ENCODE measurements at regions not wholly inside any gene's neighbourhood (a gene's known extent, or its start where the extent isn't known, plus 50 kb on each side); places are given as distances from the start of the nearest gene placed in this dataset.
"Not testable (repeated sequence)": the region's sequence is repeated elsewhere in the genome, so short reads cannot be mapped to it uniquely, and the experiment has no call there.

- no peak for ATAC-seq (ENCODE audit: poor library complexity)
- H3K4me1 Mint-ChIP-seq (ENCODE audit: low read depth), result peaks cover 39% of the 10 kb centered on the region
- no peak overlapping the region for H3K27ac Mint-ChIP-seq
- no peaks in the 10 kb centered on the region for H3K27me3 Mint-ChIP-seq
- Histone ChIP-seq H3K27ac (ENCODE audit: low read depth in 1 of 2, low read length in 2 of 2) (no peak overlapping the region), H3K4me1 (ENCODE audit: insufficient read depth, low read length) (peaks cover 51% of the 10 kb centered on the region), H3K4me3 (ENCODE audit: low read length) (no peak overlapping the region), H3K27me3 (ENCODE audit: control insufficient read depth in 1 of 2, insufficient read depth in 2 of 2, low read length in 2 of 2) (no peaks in the 10 kb centered on the region), H3K36me3 (ENCODE audit: insufficient read depth, low read length) (no peaks in the 10 kb centered on the region), H3K9me3 (ENCODE audit: control insufficient read depth in 1 of 2, insufficient read depth in 1 of 2, low read length in 2 of 2) (no peaks in the 10 kb centered on the region)
- TF ChIP-seq, protein P1, sequence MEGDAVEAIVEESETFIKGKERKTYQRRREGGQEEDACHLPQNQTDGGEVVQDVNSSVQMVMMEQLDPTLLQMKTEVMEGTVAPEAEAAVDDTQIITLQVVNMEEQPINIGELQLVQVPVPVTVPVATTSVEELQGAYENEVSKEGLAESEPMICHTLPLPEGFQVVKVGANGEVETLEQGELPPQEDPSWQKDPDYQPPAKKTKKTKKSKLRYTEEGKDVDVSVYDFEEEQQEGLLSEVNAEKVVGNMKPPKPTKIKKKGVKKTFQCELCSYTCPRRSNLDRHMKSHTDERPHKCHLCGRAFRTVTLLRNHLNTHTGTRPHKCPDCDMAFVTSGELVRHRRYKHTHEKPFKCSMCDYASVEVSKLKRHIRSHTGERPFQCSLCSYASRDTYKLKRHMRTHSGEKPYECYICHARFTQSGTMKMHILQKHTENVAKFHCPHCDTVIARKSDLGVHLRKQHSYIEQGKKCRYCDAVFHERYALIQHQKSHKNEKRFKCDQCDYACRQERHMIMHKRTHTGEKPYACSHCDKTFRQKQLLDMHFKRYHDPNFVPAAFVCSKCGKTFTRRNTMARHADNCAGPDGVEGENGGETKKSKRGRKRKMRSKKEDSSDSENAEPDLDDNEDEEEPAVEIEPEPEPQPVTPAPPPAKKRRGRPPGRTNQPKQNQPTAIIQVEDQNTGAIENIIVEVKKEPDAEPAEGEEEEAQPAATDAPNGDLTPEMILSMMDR (IDR thresholded peaks at IDR 0.05), result no peak
- H3K4me3 Mint-ChIP-seq, result no peak overlapping the region
- H3K9me3 Mint-ChIP-seq, result no peaks in the 10 kb centered on the region
- no peaks in the 10 kb centered on the region for H3K36me3 Mint-ChIP-seq (ENCODE audit: low read depth)
- CTCF ChIA-PET, result interaction anchor here (0.8 kb wide), 2 partner anchors 8 to 12 kb away, joined by 3 read pairs; no protein-coding TSS in a partner anchor
- DNase-seq, result no peak
- POLR2A ChIA-PET, result interaction anchor here (1.0 to 4.1 kb wide), 3 partner anchors 9 to 120 kb away, joined by 4 to 19 read pairs (median 7); no protein-coding TSS in a partner anchor
- intact Hi-C loops (cut with DNase I, micrococcal nuclease), result no loop called here
Observed at GRCh38 chr12:4151362-4152121, 122.0 kb upstream of the CCND2 start.

DNA sequence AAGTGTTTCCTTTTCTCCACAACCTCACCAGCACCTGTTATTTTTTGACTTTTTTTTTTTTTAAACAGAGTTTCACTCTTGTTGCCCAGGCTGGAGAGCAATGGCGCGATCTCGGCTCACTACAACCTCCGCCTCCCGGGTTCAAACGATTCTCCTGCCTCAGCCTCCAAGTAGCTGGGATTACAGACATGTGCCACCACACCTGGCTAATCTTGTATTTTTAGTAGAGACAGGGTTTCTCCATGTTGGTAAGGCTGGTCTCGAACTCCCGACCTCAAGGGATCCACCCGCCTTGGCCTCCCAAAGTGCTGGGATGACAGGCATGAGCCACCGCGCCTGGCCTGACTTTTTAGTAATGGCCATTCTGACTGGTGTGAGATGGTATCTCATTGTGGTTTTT is 123.2 kb upstream of the CCND2 start:
- H3K4me1 Mint-ChIP-seq (ENCODE audit: low read depth), result peaks cover 48% of the 10 kb centered on the region
- CTCF ChIA-PET; H3K36me3 ChIP-seq (ENCODE audit: insufficient read depth, low read length); DNase-seq; H3K27me3 ChIP-seq (ENCODE audit: control insufficient read depth in 1 of 2, insufficient read depth in 2 of 2, low read length in 2 of 2); intact Hi-C loops (cut with DNase I, micrococcal nuclease); POLR2A ChIA-PET; H3K36me3 Mint-ChIP-seq (ENCODE audit: low read depth); H3K27me3 Mint-ChIP-seq; H3K27ac Mint-ChIP-seq; ATAC-seq (ENCODE audit: poor library complexity); H3K4me3 ChIP-seq (ENCODE audit: low read length); H3K9me3 Mint-ChIP-seq; H3K9me3 ChIP-seq (ENCODE audit: control insufficient read depth in 1 of 2, insufficient read depth in 1 of 2, low read length in 2 of 2); H3K4me3 Mint-ChIP-seq; H3K27ac ChIP-seq (ENCODE audit: low read depth in 1 of 2, low read length in 2 of 2): not testable (repeated sequence)
- peaks cover 56% of the 10 kb centered on the region for H3K4me1 ChIP-seq (ENCODE audit: insufficient read depth, low read length)

- no peak overlapping the region for H3K27ac Mint-ChIP-seq
- H3K4me1 Mint-ChIP-seq (ENCODE audit: low read depth), result peaks cover 47% of the 10 kb centered on the region
- no peaks in the 10 kb centered on the region for H3K9me3 ChIP-seq (ENCODE audit: control insufficient read depth in 1 of 2, insufficient read depth in 1 of 2, low read length in 2 of 2)
- H3K27me3 ChIP-seq (ENCODE audit: control insufficient read depth in 1 of 2, insufficient read depth in 2 of 2, low read length in 2 of 2), result no peaks in the 10 kb centered on the region
- TF ChIP-seq, protein P1 (IDR thresholded peaks at IDR 0.05), result no peak
- ChIA-PET POLR2A (interaction anchor here (1.0 kb wide), 1 partner anchor 275 kb away, joined by 3 read pairs; the partner anchor contains the start of gene PARP11), CTCF (interaction anchor here (1.4 to 1.6 kb wide), 2 partner anchors 33 to 121 kb away, joined by 3 to 5 read pairs; no protein-coding TSS in a partner anchor)
- no peaks in the 10 kb centered on the region for H3K36me3 ChIP-seq (ENCODE audit: insufficient read depth, low read length)
- no peaks in the 10 kb centered on the region for H3K27me3 Mint-ChIP-seq
- H3K4me1 ChIP-seq (ENCODE audit: insufficient read depth, low read length), result peaks cover 51% of the 10 kb centered on the region
- no peaks in the 10 kb centered on the region for H3K36me3 Mint-ChIP-seq (ENCODE audit: low read depth)
- H3K4me3 Mint-ChIP-seq, result no peak overlapping the region
- peak in 11 of 14 experiments; percentile 16 to 82 (median 43) for DNase-seq
- no peak overlapping the region for H3K27ac ChIP-seq (ENCODE audit: low read depth in 1 of 2, low read length in 2 of 2)
- ATAC-seq (ENCODE audit: poor library complexity), result peak; percentile 56
- no peaks in the 10 kb centered on the region for H3K9me3 Mint-ChIP-seq
- intact Hi-C loops (cut with DNase I, micrococcal nuclease), result loop anchor here in 1 of 2 experiments (10.0 kb wide), 1 partner anchor 264 kb away; no protein-coding TSS in a partner anchor
- H3K4me3 ChIP-seq (ENCODE audit: low read length), result no peak overlapping the region
Observed at GRCh38 chr12:4148418-4149056, 125.0 kb upstream of the CCND2 start.
